Right lobe of liver (tissue), 6 donors: ENCODE measurements at regions not wholly inside any gene's neighbourhood (a gene's known extent, or its start where the extent isn't known, plus 50 kb on each side); places are given as distances from the start of the nearest gene placed in this dataset.

Experiments used
- ATAC-seq, 4 donors: fragments of 200-7000 bp; cut with Tn5 transposase; one replicate each; pipeline ENCODE4 v1.9.1; 2020; ENCODE audit warnings: mild to moderate bottlenecking in 4 of 4, moderate library complexity in 4 of 4
- DNase-seq, 3 donors: peaks; one replicate each; pipeline ENCODE4 v3.0.0-alpha.2; 2020
- H3K27ac ChIP-seq, 3 donors: fragments of 200-600 bp; one replicate each; pipeline ENCODE4 v1.8.0; 2022
- H3K27me3 ChIP-seq, 2 donors: fragments of 200-600 bp; one replicate each; pipeline ENCODE4 v1.8.0; 2022
- H3K36me3 ChIP-seq, 4 donors: fragments of 200-600 bp; sonication (generic) in 1 of 4; one replicate each; pipeline versions ENCODE4 v1.5.1 to v1.8.0; 2017 to 2022; ENCODE audit warnings: control low read depth in 1 of 4
- H3K4me1 ChIP-seq, 4 donors: fragments of 200-600 bp; sonication (generic) in 1 of 4; one replicate each; pipeline versions ENCODE4 v1.5.1 to v1.8.0; 2017 to 2022; ENCODE audit warnings: control low read depth in 1 of 4
- H3K4me3 ChIP-seq, 3 donors: fragments of 200-600 bp; one replicate each; pipeline ENCODE4 v1.8.0; 2022
- H3K9me3 ChIP-seq, 4 donors: fragments of 200-600 bp; sonication (generic) in 1 of 4; one replicate each; pipeline versions ENCODE4 v1.5.1 to v1.8.0; 2017 to 2022; ENCODE audit warnings: control low read depth in 1 of 4
- CTCF ChIP-seq, 4 donors: fragments of 200-600 bp in 3 of 4; fragments of 450-650 bp in 1 of 4; IDR thresholded peaks; one replicate each; pipeline versions ENCODE4 v1.5.1 to v1.8.0; 2016 to 2022; ENCODE audit warnings: antibody characterized with exemption in 4 of 4, mild to moderate bottlenecking in 2 of 4
- POLR2A ChIP-seq: fragments of 450-650 bp; IDR thresholded peaks from one replicate; pipeline ENCODE4 v1.6.1; 2017; ENCODE audit warnings: antibody characterized with exemption, mild to moderate bottlenecking
- WGBS: methylation state at CpG from one replicate; pipeline ENCODE4 v1.1.6; 2018; ENCODE audit warnings: low coverage, low lambda C conversion rate; ENCODE audit not compliant: insufficient coverage; ENCODE audit errors: missing lambda C conversion rate; 5-methylcytosine and 5-hydroxymethylcytosine counted together
- intact Hi-C, 2 donors: fragments of 100-400 bp; cut with DNase I; formaldehyde crosslinking; loops; one replicate each; pipeline versions ENCODE4 v1.11.2 to v1.14.1; 2022
- donor health status: DM: no; HTN: yes; CAD: no.
- donor health status: DM: no; HTN: no; CAD: no.
- donor health status: DM: no; HTN: no; CAD: no.
- donor health status: DM: no; HTN: yes; CAD: no.
- donor health status: DM: no; HTN: yes; CAD: no.

- Histone ChIP-seq H3K4me3 (no peak overlapping the region), H3K9me3 (no peaks in the 10 kb centered on the region)
- 87% methylated on average over 6 of the region's 8 CpGs for WGBS
Observed at GRCh38 chr4:165718660-165719059, 154.4 kb upstream of the TLL1 start.

GRCh38 chr4:165720411-165721082, 152.5 kb upstream of the TLL1 start:
- no peak for DNase-seq
- Histone ChIP-seq H3K36me3 (no peaks in the 10 kb centered on the region), H3K27ac (no peak overlapping the region), H3K9me3 (no peaks in the 10 kb centered on the region), H3K27me3 (no peaks in the 10 kb centered on the region), H3K4me3 (no peak overlapping the region), H3K4me1 (peaks cover 0 to 41% (median 8%) of the 10 kb centered on the region in 4 donors)
- intact Hi-C loops: no loop called here
- peak; percentile 26 to 68 (median 56) for ATAC-seq
- 56% methylated on average over 2 of the region's 2 CpGs for WGBS
- no peak for TF ChIP-seq CTCF (IDR thresholded peaks at IDR 0.05)
- no peak for TF ChIP-seq POLR2A

More at GRCh38 chr4:165718660-165719059, 154.4 kb upstream of the TLL1 start:
- no peaks in the 10 kb centered on the region for H3K36me3 ChIP-seq
- ATAC-seq (no peak), DNase-seq (no peak)
- peaks cover 0 to 31% (median 7%) of the 10 kb centered on the region in 4 donors for H3K4me1 ChIP-seq
- no peak overlapping the region for H3K27ac ChIP-seq
- intact Hi-C loops: no loop called here
- H3K27me3 ChIP-seq: no peaks in the 10 kb centered on the region
- no peak for TF ChIP-seq CTCF (IDR thresholded peaks at IDR 0.05)
- TF ChIP-seq POLR2A: no peak

GRCh38 chr4:165721815-165722214, 151.2 kb upstream of the TLL1 start:
- no peak overlapping the region for H3K27ac ChIP-seq
- TF ChIP-seq POLR2A: no peak
- no peak for TF ChIP-seq CTCF (IDR thresholded peaks at IDR 0.05)
- no peaks in the 10 kb centered on the region for H3K27me3 ChIP-seq
- peak in 3 of 4 donors; percentile 4 to 49 (median 42) for ATAC-seq
- no peak for DNase-seq
- H3K4me1 ChIP-seq: peaks cover 0 to 42% (median 8%) of the 10 kb centered on the region in 4 donors
- no peaks in the 10 kb centered on the region for H3K36me3 ChIP-seq
- H3K9me3 ChIP-seq: no peaks in the 10 kb centered on the region
- 78% methylated on average over 4 of the region's 4 CpGs for WGBS
- intact Hi-C loops: no loop called here
- no peak overlapping the region for H3K4me3 ChIP-seq

- no peaks in the 10 kb centered on the region for H3K27me3 ChIP-seq
- peaks cover 0 to 42% (median 8%) of the 10 kb centered on the region in 4 donors for H3K4me1 ChIP-seq
- H3K9me3 ChIP-seq: no peaks in the 10 kb centered on the region
- TF ChIP-seq POLR2A (no peak), CTCF (IDR thresholded peaks at IDR 0.05) (no peak)
- no peak overlapping the region for H3K4me3 ChIP-seq
- WGBS: 48% methylated on average over 4 of the region's 4 CpGs
- DNase-seq (peak in 1 of 3 donors; percentile 58), ATAC-seq (peak; percentile 83 to 95 (median 86))
- no peaks in the 10 kb centered on the region for H3K36me3 ChIP-seq
- peak overlapping the region in 1 of 3 donors; percentile 30 for H3K27ac ChIP-seq
- intact Hi-C loops: no loop called here
Observed at GRCh38 chr4:165723051-165723795, 149.8 kb upstream of the TLL1 start.
